A204.1 (cell line): ENCODE measurements at regions not wholly inside any gene's neighbourhood (a gene's known extent, or its start where the extent isn't known, plus 50 kb on each side); places are given as distances from the start of the nearest gene placed in this dataset.

Experiments used
- FAIRE-seq: peaks from 2 replicates; lab custom pipeline; 2012; peaks lifted over from hg19 to GRCh38; lab: Jason Lieb, UNC

DNA sequence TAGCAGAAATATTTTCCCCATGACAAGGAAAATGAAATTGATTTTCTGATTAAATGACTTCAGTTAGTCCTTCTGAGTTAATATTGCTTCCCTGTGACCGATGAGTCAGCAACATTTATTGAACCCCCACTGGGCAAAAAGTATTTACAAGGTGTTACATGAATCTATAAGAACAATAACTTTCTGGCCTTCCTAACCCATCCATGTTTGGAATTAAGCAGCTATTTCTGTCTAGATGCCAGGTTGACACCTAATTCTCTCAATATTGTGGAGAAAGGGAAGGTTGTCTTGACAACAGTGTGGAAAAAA lies 112.9 kb upstream of the JAZF1 start:
- no peak for FAIRE-seq

- FAIRE-seq: no peak
These were observed 115.5 kb upstream of the CREB5 start for GRCh38 chr7:28296571-28297483.

DNA sequence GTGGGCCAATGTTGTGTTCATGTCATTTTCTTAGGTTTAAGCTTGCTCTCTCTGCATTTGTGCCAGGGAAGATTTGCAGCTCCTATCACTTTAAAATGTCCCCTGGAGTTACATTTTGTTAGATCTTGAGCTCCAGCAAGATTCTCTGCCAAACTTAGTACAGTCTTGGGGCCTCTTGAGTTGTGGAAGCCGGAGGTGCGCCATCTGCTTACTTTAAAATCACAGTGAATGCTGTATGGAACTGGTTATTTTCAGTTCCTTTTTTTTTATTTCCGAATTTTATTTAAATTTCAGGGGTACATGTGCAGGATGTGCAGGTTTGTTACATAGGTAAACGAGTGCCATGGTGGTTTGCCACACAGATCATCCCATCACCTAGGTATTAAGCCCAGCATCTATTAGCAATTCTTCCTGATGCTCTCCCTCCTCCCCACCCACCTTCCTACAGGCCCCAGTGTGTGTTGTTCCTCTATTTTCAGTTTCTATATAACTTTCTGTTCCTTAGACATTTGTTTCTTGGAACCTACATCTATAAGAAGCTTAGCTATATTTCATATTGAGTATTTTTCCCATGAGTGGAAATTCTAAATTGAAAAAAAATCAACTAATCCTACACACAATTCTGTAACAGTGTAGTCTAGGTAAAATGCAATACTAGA lies 114.4 kb upstream of the CREB5 start:
- FAIRE-seq: no peak

DNA sequence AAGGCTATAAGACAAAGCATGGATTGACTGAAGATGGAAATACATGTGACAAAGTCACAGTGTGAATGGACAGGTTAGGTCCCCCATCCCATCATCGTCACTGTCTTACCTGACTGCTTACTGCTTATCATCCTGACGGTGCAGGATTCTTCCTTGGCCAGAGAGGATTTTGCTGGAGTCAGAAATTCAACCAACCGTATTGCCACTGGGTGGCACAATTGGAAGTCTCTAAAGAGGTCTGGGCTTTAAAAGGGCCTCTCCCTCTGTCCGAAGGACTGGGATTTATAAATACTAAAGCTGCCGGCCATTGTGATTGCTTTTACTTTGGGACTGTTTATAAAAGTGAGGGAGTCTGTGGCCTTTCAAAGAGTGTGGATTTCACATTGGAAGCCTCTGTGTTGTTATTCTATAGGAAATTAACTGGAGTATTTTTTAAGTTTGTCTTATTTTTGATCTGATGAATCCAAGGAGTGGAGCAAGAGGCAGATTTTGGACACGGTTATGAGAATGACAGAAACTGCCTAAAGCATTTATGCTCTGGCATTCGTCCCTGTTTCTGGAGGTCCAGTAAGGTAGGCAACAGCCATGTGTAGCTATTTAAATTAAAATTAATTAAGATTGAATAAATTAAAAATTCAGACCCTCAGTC lies 113.3 kb upstream of the CREB5 start:
- peak; percentile 56 for FAIRE-seq

DNA sequence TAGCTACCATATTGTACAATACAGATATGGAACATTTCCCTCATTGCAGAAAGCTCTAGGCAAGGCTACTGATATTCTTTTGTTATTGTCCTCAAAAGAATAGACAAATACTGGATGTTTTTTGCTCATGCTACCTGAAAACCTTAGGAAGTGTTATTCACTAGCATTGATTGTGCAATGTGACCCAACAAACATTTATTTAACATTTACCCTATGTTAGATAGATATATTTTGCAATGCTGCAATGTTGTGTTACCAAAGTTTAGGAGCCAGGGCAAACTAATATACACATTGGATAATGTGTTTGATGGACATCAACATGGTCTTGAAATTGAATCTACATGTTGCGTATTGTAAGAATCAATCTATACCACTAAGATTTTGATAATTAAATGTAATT lies 112.8 kb upstream of the CREB5 start:
- FAIRE-seq: no peak

DNA sequence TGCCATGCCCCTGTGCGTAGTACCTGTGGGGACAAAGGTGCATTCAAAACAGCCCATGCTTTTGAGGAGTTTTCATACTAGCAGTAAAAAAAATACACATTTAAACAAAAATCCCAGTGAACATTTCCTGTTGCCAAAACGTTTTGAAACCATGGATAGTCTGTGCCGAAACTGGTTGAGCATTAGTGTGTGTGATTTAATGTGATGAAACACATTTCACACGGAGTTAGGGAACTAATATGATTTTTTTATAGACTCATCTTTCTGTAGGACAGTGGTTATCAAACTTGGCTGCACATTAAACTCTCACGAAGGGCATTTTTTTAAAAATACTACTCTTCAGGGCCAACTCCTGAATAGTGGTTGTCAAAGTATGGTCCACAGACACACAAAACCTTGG lies 111.8 kb upstream of the CREB5 start:
- FAIRE-seq: no peak

DNA sequence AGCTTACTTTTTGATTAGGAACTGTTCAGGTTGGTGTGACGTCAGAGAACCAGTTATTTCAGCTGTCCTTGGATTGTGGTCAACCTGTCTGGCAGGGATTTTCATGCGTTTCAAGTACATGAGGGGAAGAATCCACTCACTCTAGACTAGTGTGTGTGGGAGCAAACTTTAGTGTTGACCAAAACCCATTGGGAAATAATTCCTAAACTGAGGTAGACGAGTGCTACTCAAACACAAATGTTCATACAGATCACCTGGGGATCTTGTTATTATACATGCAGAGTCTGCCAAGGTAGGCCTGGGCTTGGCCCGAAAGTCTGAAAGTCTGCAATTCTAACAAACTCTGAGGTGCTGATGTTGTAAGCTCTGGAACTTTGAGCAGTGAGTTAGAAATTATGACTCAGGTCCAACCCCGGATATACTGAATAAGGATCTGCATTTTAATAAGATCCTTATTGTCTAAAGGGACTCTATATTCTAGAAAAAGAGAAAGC lies 111.1 kb upstream of the CREB5 start:
- no peak for FAIRE-seq

GRCh38 chr7:28304290-28304689 lies 108.0 kb upstream of the CREB5 start:
- FAIRE-seq: no peak

GRCh38 chr7:28309704-28310459 lies 102.4 kb upstream of the CREB5 start:
- no peak for FAIRE-seq

GRCh38 chr7:28310460-28310848 lies 101.9 kb upstream of the CREB5 start:
- FAIRE-seq: no peak

DNA sequence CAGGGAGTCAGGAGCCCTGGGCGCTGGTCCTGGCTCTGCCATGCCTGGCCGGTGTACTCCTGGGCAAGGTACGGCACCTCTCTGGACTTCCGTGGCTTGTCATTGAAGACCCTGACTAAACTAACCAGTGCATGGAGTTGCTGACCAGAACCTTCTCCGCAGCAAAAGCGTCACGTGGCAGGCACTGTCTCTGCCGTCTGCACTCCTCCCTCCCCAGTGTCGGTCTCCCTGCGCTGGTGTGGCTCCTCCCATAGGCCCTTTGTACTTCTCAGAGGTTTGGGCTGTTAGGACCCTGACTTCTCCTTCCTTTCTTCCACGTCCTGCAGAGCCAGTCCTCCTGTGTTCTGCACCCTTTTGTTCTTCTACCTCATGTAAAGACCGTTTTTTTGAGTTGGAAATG lies 100.6 kb upstream of the CREB5 start:
- FAIRE-seq: no peak

DNA sequence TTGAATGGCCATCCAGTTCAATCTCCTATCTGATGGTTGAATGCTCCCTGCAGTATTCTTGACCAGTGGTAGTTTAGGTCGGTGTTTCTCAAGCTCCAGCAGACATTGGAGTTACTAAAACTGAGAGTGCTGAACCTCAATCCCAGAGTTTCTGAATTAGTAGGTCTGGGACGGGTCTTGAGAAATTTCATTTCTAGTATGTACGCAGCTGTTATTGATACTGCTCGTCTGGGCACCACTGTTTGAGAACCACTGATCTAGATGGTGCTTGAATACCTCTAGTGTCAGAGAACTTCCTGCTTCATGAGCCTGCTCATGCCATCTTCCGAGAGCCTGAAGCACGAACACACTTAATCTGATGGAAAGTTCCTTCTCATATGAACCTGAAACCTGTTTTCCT lies 99.4 kb upstream of the CREB5 start:
- no peak for FAIRE-seq

DNA sequence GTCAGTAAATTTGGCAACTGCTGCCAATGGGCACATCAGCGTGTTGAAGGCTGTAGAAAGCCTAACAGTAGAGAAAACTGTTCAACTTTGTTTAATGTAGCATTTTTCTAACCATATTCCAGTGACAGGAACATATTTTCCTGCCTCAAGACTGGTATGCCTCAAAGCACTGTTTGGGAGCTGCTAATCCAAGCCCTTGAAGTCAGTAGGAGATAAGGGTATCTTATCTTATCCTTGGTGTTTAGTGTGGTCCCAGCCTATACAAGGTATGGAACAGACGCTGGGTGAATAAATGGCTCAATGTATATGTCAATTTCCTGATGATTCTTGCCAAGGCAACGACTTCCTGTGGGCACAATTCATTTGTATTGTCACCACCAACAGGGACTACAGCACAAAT lies 97.5 kb upstream of the CREB5 start:
- FAIRE-seq: no peak

DNA sequence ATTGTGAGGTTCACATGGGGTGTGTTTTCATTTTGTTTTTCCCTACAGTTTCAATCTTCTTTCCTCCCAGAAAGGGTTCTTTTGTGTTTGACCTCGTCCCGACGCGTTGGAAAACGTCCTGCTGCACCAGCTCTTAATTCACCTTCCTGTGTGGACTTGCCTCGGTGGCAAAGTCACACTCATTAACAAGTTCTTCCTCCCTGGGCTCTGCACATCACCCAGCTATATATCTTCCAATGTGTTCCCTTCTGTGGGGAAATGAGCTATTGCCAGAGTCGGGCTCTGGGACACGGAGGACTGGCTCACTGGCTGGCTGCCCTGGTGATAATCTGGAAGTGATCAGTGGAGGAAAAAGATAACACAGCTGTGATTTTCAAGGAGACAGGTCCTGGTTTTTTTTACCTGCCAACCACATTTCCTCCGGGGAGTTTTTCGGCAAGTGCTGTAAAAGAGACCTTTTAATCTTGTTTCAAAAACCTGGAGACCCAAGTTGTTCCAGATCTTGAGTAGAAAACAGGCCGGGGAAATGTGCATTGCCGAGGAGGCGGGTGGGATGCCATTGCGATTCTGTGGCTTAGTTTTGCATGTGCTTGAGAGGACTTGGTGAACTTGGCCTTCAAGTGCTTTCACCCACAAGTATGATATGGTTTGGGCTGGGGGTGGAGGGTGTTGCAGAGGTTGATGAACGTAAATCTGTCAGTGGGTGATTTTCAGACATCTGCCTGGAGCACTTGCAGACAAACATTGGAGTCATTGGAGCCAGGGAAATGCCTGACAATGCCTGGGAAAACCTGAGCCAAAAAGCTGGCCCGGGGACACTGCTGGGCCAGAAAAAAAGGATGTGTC lies 96.5 kb upstream of the CREB5 start:
- no peak for FAIRE-seq

DNA sequence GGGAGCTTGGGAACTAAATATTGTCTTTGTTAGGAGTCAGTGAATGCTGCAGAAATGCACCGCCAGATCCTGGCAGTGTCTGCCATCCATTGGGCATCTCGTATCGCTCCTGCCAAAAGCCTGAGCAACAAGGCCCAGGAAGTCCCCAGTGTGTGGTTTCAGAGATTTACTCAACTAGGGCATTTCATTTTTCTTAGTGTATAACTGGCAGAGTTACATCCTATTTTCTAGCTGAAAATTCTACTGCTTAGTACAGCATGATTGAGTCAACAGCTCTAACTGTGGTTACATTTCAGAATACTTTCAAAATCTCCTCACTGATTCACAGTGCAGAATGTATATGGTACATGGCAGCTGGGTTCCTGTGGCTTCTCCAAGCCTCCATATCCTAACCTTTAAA lies 95.8 kb upstream of the CREB5 start:
- no peak for FAIRE-seq

GRCh38 chr7:28318101-28318762 lies 94.1 kb upstream of the CREB5 start:
- FAIRE-seq: no peak

GRCh38 chr7:28323833-28324232 lies 88.5 kb upstream of the CREB5 start:
- no peak for FAIRE-seq

DNA sequence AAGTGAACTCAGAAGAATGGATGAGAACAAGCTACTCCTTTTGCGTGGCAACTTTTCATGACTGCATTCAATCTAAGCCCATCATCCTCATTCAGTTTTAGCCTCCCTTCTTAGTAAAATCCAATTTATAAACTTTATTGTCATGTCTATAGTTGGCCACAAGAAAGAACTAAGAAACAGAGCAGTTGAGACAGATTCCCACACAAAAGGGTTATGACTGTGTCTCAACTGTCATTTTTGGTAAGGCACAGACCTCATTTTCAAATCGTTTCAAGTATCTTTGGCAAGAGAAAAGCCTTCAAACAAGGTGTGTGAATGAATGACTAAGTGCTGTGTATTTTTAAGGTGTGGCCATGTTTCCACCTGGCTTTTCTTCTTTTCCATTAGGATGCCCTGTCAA lies 84.2 kb upstream of the CREB5 start:
- FAIRE-seq: no peak

GRCh38 chr7:28328822-28329660 lies 83.3 kb upstream of the CREB5 start:
- no peak for FAIRE-seq
